ENCODE measurements at regions not wholly inside any gene's neighbourhood (a gene's known extent, or its start where the extent isn't known, plus 50 kb on each side); places are given as distances from the start of the nearest gene placed in this dataset.

DNA sequence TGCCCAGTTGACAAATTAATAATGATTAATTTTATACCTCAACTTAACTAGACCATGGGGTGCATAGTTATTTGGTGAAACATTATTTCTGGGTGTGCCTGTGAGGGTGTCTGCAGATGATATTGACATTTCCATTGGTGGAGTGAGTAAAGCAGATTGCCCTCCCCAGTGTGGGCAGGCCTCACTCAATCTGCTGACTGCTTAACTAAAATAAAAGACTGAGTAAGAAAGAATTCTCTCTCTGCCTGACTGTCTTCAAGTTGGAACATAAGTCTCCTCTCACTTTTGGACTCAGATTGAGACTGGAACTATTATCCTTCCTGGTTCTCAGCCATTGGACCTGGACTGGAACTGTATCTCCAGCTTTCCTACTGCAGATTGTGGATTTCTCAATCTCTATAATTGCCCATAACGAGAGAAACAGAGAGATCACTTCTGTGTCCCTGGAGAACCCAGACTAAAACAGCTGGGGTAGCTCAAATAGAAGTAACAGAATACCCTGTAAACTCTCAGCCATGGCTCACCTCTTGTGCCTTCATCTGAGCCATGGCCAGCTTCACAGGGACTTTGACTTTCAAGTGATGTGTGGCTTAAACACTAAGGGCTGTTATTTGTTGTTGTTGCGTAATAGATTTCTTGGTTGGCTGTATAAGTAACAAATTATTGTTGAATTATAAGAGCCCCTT is 575.3 kb upstream of the RAB6C start:
- TF ChIP-seq, protein P1, sequence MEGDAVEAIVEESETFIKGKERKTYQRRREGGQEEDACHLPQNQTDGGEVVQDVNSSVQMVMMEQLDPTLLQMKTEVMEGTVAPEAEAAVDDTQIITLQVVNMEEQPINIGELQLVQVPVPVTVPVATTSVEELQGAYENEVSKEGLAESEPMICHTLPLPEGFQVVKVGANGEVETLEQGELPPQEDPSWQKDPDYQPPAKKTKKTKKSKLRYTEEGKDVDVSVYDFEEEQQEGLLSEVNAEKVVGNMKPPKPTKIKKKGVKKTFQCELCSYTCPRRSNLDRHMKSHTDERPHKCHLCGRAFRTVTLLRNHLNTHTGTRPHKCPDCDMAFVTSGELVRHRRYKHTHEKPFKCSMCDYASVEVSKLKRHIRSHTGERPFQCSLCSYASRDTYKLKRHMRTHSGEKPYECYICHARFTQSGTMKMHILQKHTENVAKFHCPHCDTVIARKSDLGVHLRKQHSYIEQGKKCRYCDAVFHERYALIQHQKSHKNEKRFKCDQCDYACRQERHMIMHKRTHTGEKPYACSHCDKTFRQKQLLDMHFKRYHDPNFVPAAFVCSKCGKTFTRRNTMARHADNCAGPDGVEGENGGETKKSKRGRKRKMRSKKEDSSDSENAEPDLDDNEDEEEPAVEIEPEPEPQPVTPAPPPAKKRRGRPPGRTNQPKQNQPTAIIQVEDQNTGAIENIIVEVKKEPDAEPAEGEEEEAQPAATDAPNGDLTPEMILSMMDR (conservative IDR thresholded peaks at IDR 0.05; ENCODE audit: low read depth, low read length) = no peak
- TF ChIP-seq EZH2phosphoT487 (IDR thresholded peaks at IDR 0.05; ENCODE audit: borderline replicate concordance, low read length) = no peak
